IPS-20b (cell line): ENCODE measurements at regions not wholly inside any gene's neighbourhood (a gene's known extent, or its start where the extent isn't known, plus 50 kb on each side); places are given as distances from the start of the nearest gene placed in this dataset.

Experiments used
- H3K27ac ChIP-seq: one replicate; pipeline ENCODE4 v1.5.1; 2013; ENCODE audit warnings: low read length
- H3K27me3 ChIP-seq: 2 replicates; pipeline ENCODE4 v1.6.1; 2013; ENCODE audit warnings: mild to moderate bottlenecking, low read length, inconsistent platforms; ENCODE audit not compliant: insufficient read depth
- H3K36me3 ChIP-seq: 2 replicates; pipeline ENCODE4 v1.6.1; 2013; ENCODE audit warnings: low read depth, mild to moderate bottlenecking, inconsistent platforms, low read length, moderate library complexity; ENCODE audit not compliant: insufficient read depth
- H3K4me1 ChIP-seq: 2 replicates; pipeline ENCODE4 v1.6.1; 2013; ENCODE audit warnings: mild to moderate bottlenecking, control low read depth, inconsistent platforms, low read length, moderate library complexity; ENCODE audit not compliant: insufficient read depth
- H3K4me3 ChIP-seq: 2 replicates; pipeline ENCODE4 v1.5.1; 2013; ENCODE audit warnings: mild to moderate bottlenecking, low read length, inconsistent platforms
- H3K9ac ChIP-seq: 2 replicates; pipeline ENCODE4 v1.6.1; 2013; ENCODE audit warnings: low read depth, mild to moderate bottlenecking, inconsistent platforms, low read length, moderate library complexity
- H3K9me3 ChIP-seq: 2 replicates; pipeline ENCODE4 v1.6.1; 2013; ENCODE audit warnings: mild to moderate bottlenecking, low read depth, low read length, inconsistent platforms; ENCODE audit not compliant: insufficient read depth

DNA sequence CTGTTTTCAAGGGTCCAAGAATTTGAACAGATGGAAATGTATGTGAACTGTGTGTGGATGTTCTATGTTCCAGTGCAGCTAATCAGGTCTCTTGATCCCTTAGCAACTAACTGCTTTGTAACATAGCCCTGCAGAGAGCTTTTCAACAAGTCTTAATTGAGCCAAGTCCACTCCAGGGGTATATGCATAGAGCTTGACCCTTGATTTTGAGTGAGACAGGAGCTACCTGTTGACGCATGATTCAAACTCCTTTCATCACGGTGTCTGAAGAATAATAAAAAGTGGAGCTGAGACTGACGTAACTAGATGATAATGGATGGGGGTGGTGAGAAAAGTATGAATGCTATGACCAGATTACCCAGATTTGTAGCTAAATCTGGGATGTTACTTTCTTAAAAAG is 93.3 kb upstream of the CCDC54 start:
- Histone ChIP-seq H3K9ac (no peak overlapping the region), H3K36me3 (no peaks in the 10 kb centered on the region), H3K4me1 (peaks cover 26% of the 10 kb centered on the region), H3K9me3 (no peaks in the 10 kb centered on the region), H3K4me3 (no peak overlapping the region), H3K27ac (no peak overlapping the region), H3K27me3 (no peaks in the 10 kb centered on the region)

DNA sequence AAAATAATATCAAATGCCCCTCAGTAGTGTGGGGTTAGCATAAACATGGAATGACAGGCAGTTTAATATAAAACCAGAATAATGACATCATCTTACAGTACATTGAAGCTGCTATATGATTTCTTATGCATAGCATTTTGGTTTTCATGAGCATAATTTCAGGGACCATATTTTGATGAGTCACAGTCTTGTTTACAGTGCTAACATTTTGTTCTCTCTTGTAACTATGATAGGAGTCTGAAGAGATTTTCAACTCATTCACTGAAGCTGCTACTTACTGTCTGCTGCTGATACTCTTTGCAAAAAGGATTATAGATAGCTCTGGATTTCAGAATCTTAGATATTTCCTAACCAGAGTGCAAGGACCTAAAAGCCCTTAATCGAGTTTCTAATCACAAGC is 92.6 kb upstream of the CCDC54 start:
- Histone ChIP-seq H3K36me3 (no peaks in the 10 kb centered on the region), H3K9me3 (no peaks in the 10 kb centered on the region), H3K4me1 (peaks cover 26% of the 10 kb centered on the region), H3K4me3 (no peak overlapping the region), H3K27me3 (no peaks in the 10 kb centered on the region), H3K9ac (no peak overlapping the region), H3K27ac (no peak overlapping the region)

DNA sequence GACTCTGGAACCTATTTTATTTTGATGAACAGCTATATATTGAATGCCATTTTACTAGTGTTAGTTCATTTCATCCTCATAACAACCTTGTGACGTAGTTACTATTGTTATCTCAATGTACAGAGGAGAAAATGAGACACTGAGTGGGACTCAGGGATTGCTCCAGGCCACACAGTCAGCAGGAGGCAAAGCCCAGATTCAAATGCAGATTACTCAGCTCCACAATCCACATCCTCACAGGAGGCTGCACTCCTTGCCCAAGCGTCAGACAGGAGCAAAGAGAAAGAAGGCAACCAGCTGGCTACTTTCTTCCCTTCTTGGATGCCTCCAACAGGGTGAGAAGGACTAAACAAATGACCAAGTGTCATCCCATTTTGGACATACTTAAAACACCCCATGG is 92.0 kb upstream of the CCDC54 start:
- Histone ChIP-seq H3K4me3 (no peak overlapping the region), H3K27me3 (no peaks in the 10 kb centered on the region), H3K9me3 (no peaks in the 10 kb centered on the region), H3K36me3 (no peaks in the 10 kb centered on the region), H3K4me1 (peaks cover 26% of the 10 kb centered on the region), H3K9ac (no peak overlapping the region), H3K27ac (no peak overlapping the region)

DNA sequence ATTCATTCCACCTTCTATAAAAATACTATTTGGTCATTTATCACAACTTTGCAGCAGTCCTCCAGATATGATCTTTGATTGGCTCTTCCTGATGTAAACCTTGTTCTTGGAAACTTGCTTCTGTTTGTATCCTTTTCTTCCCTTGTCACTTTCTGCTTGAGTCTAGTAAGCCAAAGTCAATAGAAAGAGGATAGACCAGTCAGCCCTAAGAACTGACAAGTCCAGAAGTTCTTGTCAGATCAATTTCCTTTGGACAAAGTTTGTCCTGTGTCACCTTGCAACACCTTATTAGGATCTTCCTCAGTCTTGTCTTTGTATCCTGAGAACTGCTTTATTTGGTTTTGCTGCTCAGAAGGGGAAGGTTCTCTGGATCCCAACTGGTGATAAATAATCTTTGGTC is 87.9 kb upstream of the CCDC54 start:
- H3K4me3 ChIP-seq, result no peak overlapping the region
- H3K9me3 ChIP-seq, result no peaks in the 10 kb centered on the region

DNA sequence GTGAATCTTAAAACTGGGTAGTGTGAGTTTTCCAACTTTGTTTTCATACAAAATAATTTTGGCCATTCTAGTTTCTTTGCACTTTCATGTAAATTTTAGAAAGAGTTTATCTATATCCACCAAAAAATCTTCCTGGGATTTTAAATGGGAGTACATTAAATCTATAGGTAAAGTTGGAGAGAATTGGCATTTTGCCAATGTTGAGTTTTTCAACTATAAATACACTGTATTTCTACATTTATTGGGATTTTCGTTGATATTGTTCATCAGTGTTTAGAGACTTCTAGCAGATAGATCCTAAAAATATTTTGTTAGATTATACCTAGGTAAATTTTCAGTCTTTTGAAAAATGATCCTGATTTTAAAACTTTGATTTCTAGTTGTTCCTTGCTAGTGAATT is 83.1 kb upstream of the CCDC54 start:
- no peaks in the 10 kb centered on the region for H3K9me3 ChIP-seq
- no peaks in the 10 kb centered on the region for H3K36me3 ChIP-seq
- no peak overlapping the region for H3K27ac ChIP-seq
- H3K4me3 ChIP-seq, result no peak overlapping the region
- H3K27me3 ChIP-seq, result no peaks in the 10 kb centered on the region
- H3K9ac ChIP-seq, result no peak overlapping the region
- no peaks in the 10 kb centered on the region for H3K4me1 ChIP-seq

More for the DNA sequence above, 87.9 kb upstream of the CCDC54 start:
- H3K36me3 ChIP-seq, result no peaks in the 10 kb centered on the region
- H3K9ac ChIP-seq, result no peak overlapping the region
- H3K4me1 ChIP-seq, result peaks cover 15% of the 10 kb centered on the region
- H3K27me3 ChIP-seq, result no peaks in the 10 kb centered on the region
- no peak overlapping the region for H3K27ac ChIP-seq

DNA sequence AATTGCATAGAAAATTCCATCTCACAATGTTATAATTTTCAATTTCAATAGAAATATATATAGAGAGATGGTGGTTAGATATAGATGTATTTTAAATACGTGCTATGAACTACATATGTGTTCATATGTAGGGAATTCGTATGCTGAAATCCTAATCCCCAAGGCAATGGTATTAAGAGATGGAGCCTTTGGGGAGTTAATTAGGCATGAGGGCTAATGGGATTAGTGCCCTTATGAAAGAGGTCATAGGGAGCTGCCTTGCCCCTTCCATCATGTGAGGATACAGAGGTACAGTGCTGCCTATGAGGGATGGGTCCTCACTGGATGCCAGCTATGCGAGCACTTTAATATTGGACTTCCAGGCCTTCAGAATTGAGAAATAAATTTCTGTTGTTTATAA is 79.6 kb upstream of the CCDC54 start:
- no peaks in the 10 kb centered on the region for H3K9me3 ChIP-seq
- H3K27ac ChIP-seq, result no peak overlapping the region
- H3K4me3 ChIP-seq, result no peak overlapping the region
- H3K9ac ChIP-seq, result no peak overlapping the region
- H3K4me1 ChIP-seq, result 0 out of 2 replicates have a peak, but pooled peaks cover 2% of the 10 kb centered on the region
- H3K36me3 ChIP-seq, result no peaks in the 10 kb centered on the region
- H3K27me3 ChIP-seq, result no peaks in the 10 kb centered on the region

DNA sequence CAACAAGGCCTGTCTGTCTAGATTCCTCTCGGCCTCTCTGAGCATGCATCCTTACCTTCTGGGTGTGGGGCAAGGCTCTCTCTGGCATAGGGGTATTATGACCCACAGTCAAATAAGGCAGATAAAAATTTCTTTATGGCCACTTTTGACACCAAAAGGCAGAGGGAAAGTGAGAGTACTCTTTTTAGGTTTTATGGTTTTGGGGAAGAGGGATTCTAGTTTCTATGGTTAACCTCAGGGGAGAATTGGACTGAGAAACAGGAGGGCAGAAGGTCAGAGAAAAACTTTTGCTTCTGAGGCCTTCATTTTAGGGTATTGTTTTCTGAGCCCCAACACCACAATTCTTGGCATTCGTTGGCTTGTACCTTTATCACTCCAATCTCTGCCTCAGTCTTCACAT is 70.0 kb upstream of the CCDC54 start:
- Histone ChIP-seq H3K27ac (no peak overlapping the region), H3K36me3 (no peaks in the 10 kb centered on the region), H3K9ac (no peak overlapping the region), H3K4me1 (peaks cover 6% of the 10 kb centered on the region; the same call in 1 of the 2 replicates), H3K4me3 (no peak overlapping the region), H3K9me3 (no peaks in the 10 kb centered on the region), H3K27me3 (no peaks in the 10 kb centered on the region)

DNA sequence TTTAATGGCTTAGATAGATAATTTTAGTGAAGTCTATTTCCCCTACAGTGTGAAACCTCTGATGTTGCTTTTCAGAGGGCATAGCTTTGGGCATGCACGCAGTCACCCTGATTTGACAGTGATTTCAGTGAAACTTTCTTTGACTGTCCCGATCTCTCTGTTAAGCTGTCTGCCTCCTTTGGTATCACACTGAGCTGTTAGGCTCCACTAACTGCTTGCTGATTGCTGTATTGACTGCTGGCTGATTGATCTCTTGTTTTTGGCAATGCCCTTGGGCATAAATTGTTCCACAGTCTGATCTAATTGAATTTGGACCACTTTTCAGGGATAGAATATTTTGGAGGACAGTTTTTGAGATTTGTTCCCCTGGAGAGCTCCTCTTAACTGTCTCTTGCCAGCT is 68.5 kb upstream of the CCDC54 start:
- H3K27ac ChIP-seq, result no peak overlapping the region
- H3K4me1 ChIP-seq, result peaks cover 4% of the 10 kb centered on the region; the same call in 1 of the 2 replicates
- H3K27me3 ChIP-seq, result no peaks in the 10 kb centered on the region
- H3K9ac ChIP-seq, result no peak overlapping the region
- no peaks in the 10 kb centered on the region for H3K36me3 ChIP-seq
- no peaks in the 10 kb centered on the region for H3K9me3 ChIP-seq
- no peak overlapping the region for H3K4me3 ChIP-seq

DNA sequence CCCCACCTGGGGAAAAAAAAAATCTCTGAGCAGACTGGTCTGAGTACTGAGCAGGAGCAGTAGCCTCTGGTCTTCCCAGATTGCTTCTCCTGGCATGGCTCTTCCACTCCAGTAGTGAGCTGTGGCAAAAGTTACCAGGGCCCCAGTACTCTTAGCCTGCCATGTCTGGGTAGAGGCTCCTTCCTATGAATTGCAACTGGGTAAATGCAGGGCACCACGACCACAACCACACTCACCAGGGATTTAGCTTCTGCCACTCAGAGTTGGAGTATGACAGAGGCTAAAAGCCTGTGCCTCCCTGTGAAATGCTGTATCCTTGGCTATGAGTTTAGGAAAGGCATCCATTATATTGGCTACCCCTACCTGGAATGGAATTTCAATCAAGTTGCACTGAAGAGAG is 67.9 kb upstream of the CCDC54 start:
- H3K36me3 ChIP-seq, result no peaks in the 10 kb centered on the region
- H3K27ac ChIP-seq, result no peak overlapping the region
- H3K4me1 ChIP-seq, result peaks cover 4% of the 10 kb centered on the region; the same call in 1 of the 2 replicates
- no peak overlapping the region for H3K9ac ChIP-seq
- no peaks in the 10 kb centered on the region for H3K9me3 ChIP-seq
- H3K27me3 ChIP-seq, result no peaks in the 10 kb centered on the region
- H3K4me3 ChIP-seq, result no peak overlapping the region

DNA sequence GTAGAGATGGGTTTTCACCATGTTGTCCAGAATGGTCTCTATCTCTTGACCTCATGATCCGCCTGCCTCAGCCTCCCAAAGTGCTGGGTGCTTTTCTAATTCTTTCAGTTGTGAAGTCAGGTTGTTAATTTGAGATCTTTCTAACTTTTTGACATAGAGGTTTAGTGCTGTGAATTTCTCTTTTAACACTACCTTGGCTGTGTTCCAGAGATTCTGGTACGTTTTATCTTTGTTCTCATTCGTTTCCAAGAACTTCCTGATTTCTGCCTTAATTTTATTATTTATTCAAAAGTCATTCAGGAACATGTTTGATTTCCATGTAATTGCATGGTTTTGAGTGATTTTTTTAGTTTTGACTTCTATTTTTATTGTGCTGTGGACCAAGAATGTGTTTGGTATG is 63.5 kb upstream of the CCDC54 start:
- no peak overlapping the region for H3K9ac ChIP-seq
- H3K27ac ChIP-seq, result no peak overlapping the region
- no peak overlapping the region for H3K4me3 ChIP-seq
- H3K27me3 ChIP-seq, result no peaks in the 10 kb centered on the region
- H3K4me1 ChIP-seq, result peaks cover 2% of the 10 kb centered on the region; the same call in 1 of the 2 replicates
- H3K36me3 ChIP-seq, result no peaks in the 10 kb centered on the region
- H3K9me3 ChIP-seq, result no peaks in the 10 kb centered on the region

DNA sequence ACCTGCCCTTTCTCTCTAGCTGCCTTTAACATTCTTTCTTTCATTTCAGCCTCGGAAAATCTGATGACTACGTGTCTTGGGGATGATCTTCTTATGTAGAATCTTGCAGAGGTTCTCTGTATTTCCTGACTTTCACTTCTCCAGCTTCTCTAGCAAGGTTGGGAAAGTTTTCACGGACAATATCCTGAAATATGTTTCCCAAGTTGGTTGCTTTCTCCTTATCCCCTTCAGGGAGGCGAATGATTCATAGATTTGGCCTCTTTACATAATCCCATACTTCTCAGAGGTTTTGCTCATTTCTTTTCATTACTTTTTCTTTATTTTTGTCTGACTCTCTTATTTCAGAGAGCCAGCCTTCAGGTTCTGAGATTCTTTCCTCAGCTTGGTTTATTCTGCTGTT is 62.1 kb upstream of the CCDC54 start:
- Histone ChIP-seq H3K9me3 (no peaks in the 10 kb centered on the region), H3K4me1 (no peaks in the 10 kb centered on the region), H3K27ac (no peak overlapping the region), H3K4me3 (no peak overlapping the region), H3K27me3 (no peaks in the 10 kb centered on the region), H3K36me3 (no peaks in the 10 kb centered on the region), H3K9ac (no peak overlapping the region)

DNA sequence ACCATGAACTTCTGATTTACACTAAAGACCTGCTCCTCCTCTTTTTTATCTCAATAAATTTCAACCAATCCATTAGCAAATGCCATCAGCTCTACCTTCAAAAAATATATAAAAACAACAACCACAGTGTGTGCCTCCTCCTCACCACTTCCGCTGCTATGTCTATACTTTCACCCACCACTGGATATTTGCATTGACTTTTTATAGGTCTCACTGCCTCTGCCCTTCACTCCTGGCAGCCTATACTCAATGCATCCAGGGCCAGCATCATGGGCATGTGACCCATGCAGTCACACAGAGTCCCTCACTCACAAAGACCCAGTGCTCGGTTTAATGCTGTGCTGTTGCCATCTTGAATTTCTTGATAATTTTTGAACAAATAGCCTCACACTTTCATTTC is 53.5 kb upstream of the CCDC54 start:
- H3K4me1 ChIP-seq, result no peaks in the 10 kb centered on the region
- no peak overlapping the region for H3K9ac ChIP-seq
- H3K27ac ChIP-seq, result no peak overlapping the region
- no peaks in the 10 kb centered on the region for H3K9me3 ChIP-seq
- H3K27me3 ChIP-seq, result no peaks in the 10 kb centered on the region
- H3K4me3 ChIP-seq, result no peak overlapping the region
- no peaks in the 10 kb centered on the region for H3K36me3 ChIP-seq

DNA sequence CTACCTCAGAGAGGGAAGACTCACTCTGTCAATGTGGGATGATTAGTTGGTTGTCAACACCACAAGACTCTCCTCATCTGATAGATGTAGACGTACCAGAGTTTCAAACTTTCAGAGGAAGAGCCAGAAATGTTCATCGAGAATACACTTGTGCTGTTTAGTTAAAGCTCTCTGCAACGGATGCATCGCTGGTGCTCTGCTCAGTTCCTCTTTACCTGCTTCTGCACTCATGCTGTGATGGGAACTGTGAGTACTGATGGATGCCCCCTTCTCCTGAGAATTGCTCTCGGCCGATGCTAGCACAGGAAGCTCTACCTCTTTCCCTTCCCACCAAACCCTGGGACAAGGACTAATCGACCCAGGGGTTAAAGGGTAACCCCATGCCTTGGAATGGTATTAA is 51.8 kb upstream of the CCDC54 start:
- Histone ChIP-seq H3K9ac (no peak overlapping the region), H3K36me3 (no peaks in the 10 kb centered on the region), H3K27me3 (no peaks in the 10 kb centered on the region), H3K27ac (no peak overlapping the region), H3K4me3 (no peak overlapping the region), H3K9me3 (no peaks in the 10 kb centered on the region), H3K4me1 (no peaks in the 10 kb centered on the region)
